ENCODE measurements at regions not wholly inside any gene's neighbourhood (a gene's known extent, or its start where the extent isn't known, plus 50 kb on each side); places are given as distances from the start of the nearest gene placed in this dataset.

DNA sequence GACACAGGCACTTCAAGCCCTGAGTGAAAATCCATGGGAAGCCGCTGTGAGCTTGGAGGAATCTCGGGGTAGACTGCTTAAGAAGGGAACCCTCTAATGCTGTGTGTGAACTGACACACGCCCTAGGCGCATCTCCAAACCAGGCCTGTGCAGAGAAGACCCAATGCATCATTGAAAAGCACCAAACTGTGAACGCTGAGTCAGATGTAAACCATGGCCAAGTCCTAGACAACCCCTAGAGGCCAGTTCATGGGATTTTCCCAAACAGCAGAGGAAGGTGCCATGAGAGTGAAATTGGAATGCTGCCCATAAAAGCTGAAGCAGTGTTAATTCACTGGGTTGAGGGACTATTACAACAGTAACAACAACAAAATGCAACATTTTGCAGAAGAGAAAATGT, 296.5 kb downstream of the SMOC2 start:
- DNase-seq, result no peak

DNA sequence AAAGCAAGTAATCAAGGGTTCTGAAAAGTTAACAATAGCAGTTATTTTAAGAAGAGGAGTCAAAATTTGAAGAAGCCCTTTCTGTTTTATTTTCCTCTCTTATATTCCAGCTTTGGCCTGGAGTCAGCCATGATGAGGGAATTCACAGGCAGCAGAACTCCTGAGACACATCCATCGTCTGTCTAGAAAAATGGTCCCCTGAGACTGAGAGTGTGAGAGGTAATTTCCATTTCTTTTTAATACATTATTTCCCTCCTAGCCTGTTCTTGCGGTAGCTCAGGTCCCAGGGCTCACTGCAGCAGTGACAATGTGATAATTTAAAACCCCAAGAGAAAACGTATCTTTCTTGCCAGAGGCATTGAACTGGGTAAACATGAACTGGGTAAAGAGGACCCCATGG, 296.0 kb downstream of the SMOC2 start:
- DNase-seq, result no peak

DNA sequence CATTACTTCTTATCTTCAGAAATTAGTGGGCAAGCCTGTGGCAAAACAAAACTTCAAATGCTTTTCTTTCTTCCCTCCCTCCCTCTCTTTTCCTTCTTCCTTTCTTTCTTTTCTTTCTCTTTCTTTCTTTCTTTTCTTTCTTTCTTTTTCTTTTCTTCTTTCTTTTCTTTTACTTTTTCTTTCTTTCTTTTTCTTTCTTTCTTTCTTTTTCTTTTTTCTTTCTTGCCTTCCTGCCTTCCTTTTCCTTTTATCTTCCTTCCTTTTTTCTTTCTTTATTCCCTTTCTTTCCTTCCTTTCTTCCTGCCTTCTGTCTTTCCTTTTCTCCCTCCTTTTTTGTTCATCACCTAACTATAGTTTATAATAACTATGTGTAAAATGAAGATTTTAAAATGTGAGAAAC, 295.1 kb downstream of the SMOC2 start:
- DNase-seq, result no peak

DNA sequence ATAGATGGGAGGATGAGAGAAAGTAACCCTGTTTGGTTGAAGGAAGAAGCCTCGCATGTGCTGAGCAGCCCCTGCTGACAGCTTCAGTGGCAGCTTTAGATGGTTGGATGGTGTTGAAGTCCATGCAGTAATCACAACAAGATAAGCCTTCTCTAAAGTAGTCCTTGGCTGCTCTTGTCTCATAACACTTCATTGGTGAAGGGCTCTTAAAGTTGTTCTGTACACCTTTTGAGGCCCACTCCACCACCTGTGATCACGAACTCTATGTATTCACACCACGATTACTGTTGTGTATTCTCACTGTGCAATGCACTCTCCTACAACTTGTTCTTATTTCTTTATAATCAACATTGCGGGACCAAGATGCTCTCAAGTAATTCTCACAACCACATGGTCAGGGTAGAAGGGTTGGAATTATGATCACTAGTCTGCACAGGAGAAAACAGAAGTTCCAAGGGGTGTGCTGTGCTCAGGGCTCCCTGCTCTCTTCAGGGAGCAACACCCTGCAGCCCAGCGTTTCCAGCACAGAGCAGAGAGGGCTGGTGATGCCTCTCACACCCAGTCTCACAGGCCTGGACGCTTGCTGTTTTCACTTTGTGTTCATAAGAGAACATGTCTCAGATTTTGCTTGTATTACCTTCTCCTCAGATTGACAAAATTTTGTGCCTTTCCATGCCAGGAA, 294.4 kb downstream of the SMOC2 start:
- no peak for DNase-seq

DNA sequence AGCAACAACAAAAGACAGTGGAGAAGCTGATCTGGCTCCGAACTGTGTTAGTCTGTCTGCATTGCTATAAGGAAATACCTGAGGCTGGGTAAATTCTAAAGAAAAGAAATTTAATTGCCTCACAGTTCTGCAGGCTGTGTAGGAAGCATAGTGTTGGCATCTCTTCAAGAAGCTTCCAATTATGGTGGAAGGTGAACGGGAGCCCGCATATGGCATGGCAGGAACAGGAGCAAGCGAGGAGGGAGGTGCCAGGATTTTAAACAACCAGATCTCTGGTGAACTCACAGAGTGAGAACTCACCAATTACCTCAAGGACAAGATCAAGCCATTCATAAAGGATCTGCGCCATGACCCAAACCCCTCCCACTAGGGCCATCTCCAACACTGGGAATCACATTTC, 293.5 kb downstream of the SMOC2 start:
- no peak for DNase-seq

DNA sequence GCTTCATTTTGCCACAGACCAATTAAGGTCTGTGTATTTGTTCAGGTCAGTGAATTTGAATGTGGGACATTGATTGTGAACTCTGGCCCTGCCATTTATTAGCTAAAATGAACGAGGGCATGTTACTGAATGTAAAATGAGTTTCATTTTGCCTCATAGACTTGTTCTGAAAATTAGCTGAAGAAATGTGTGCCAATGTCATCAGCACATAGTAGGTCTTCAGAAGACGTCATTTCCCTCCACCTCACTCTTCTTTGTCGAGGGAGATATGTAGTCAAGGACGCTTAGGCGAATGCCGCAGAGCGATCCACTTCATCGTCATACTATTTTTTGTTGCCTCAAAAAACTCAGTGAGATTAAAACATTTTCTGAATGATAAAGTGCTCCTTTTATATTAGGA, 291.7 kb downstream of the SMOC2 start:
- DNase-seq, result no peak

DNA sequence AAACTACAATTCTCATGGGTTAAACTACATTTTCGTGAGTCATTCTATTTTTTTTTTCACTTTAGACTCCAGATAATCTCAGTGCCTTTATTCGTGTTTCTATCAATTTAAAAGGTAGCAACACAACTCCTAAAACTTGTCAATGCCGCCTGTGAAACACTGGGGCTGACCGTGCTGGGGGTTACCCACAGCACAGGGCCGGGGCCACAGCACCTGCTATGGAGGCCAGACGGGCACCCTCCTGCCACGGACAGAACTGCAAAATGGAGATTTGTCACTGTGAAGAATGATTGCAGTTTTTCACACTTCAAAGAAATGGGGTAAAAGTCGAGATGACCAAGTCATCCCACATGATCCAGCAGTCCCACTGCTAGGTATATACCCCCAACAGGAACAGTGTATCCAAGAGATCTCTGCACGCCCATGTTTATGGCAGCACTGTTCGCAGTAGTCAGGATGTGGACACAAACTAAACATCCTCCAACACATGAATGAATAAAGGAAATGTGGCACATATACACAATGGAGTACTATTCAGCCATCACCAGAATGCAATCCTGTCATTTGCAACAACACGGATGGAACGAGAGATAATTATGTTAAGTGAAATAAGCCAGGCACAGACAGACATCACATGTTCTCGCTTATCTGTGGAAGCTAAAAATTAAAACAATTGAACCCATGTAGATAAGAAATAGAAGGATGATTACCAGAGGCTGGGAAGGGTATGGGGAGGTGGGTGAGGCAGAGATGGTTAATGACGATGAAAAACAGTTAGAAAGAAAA, 290.1 kb downstream of the SMOC2 start:
- DNase-seq, result no peak

DNA sequence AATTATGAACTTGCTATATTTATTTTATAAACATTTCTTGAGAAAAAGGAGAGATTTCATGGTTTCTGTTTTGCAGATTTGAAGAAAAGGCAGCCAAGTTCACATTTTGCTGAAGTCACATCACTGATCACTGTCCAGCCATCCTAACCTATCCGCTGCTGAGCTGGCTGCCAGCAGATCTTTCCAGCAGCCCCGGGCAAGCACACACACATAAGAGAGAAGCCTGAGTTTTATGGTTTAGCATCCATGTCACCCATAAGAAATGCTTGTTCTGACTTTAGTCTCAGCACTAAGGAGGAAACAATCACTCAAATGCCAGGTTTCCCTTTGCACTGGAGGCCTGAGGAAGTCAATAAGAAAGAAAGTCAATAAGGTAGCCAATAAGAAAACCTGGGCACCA, 287.1 kb downstream of the SMOC2 start:
- no peak for DNase-seq

DNA sequence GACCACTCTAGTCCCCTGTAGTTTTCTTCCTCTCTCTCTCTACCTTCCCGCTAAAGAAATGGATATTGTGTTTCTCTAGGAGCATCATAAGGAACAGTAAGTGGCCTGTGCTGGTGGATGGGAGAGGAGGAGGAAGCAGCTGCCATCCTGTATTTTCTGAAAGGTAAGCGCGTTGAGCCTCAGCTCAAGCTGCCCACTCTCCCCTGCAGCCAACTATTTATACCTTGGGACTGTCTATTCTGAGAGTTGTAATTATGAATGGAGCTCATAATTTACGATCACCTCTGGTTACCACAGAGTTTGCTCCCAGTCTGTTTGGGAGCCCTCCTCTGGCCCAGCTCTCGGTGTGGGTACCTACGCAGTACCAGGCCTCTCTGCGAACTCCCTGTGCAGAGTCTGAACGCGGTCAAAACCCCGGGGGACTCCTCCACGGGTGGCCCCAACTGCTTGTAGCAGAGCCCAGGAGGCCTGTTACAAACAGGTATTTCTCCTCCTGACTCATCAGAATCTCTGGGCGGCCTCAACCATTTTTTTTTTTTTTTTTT, 285.4 kb downstream of the SMOC2 start:
- DNase-seq, result no peak

DNA sequence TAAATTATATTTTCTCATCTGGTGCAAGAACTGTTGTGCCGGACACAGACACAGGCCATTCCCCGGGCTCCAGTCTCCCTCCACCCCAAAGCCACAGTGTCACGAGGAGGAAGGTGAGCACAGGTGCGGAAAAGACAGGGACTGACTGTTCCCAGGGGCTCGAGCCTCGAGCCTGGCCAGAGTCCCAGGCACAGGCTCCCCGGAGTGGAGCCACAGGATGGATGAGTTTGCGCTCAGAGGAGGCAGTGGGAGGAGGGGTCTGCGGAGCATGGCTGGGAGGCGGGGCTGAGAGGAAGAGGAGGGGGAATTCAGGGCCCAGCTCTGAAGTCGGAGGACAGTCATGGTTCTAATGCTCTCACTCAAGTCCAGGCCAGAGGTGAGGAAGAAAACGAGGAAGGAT, 284.8 kb downstream of the SMOC2 start:
- no peak for DNase-seq

DNA sequence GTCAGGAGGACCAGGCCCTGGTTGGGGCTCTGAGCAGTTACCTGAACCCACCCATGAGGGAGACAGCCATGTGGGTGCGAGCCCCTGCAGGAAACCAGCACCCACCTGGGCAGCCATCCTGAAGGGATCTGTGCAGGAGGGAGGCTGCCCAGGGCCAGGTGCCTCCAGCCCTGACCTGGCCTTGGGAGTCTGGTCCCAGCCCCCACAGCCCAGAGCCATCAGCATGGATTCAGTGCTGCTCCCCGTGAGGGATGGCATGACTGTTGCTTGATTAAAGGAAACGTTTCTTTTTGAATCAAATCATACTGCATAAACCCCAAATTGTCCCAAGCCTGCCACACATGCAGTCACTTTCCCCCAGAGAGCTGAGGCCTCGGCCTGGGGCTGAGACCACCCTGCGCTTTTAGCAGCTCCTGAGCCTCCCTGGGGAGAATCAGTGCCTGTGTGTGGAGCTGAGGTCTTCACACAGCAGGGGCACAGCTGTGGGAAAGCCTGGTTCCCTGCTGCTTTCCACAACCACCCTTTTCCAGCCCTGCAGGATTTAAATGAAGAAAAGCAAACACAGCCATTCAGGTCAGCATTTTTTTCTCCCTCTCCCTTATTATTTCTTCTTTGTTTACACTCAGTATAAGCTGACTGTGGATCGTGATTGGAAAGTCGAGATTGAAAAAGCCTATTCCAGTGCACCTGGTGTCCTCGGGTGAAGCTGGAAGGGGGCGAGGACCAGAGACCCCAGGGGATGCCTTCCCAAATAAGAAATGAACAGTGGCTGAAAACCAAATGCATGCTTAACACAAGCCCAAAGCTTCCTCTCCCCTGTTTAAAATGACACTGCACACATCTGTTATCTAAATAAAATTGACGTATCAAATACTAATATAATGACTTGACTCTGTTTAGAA, 283.9 kb downstream of the SMOC2 start:
- no peak for DNase-seq

DNA sequence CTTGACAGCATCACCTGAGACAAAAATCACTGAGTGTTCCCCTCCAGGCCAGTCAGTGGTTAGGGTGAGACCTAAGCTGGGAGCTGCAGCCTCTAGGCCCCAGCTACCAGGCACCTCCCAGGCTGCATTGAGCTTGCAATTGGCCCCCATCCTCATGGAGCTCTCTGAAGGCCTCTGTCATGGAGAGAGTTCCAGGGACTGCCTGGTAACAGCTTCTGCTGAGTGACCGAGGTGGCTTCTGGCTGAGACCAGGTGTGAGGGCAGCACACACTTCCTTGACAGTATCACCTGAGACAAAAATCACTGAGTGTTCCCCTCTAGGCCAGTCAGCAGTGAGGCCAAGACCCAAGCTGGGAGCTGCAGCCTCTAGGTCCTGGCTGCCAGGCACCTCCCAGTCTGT, 283.0 kb downstream of the SMOC2 start:
- DNase-seq, result no peak

DNA sequence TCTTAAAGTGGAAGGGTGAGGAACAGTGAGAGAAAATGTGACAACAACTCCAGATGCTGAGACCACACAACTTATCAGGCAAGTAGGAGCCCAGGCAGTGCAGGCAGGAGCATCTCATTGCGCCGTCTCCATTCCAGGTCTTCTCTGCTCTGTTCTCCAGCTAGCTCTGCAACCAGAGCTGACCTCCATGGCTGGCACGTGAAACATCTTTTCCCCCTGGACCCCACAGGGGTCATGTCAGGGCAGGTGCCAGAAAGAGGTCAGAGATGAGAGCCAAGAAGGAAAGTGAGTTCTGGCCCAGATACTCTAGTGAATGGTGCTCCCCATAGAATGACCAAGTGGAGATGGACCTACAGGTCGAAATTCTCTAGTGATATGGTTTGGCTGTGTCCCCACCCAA, 281.4 kb downstream of the SMOC2 start:
- DNase-seq, result no peak

DNA sequence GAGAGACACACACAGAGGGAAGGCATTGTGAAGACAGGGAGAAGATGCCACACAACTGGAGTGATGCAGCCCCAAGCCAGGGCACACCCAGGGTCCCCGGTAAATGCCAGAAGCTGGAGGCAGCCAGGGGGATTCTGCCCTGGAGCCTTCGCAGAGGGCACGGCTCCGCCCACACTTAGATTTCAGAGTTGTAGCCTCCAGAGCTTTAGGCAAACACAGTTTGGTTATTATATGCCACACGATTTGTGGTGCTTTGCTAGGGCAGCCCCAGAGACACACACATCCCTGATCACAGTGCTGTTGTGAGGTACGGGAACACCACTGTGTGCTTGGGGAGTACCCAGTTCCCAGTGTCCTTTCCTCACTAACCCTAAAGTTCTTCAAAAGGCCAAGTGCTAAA, 280.6 kb downstream of the SMOC2 start:
- DNase-seq, result no peak

DNA sequence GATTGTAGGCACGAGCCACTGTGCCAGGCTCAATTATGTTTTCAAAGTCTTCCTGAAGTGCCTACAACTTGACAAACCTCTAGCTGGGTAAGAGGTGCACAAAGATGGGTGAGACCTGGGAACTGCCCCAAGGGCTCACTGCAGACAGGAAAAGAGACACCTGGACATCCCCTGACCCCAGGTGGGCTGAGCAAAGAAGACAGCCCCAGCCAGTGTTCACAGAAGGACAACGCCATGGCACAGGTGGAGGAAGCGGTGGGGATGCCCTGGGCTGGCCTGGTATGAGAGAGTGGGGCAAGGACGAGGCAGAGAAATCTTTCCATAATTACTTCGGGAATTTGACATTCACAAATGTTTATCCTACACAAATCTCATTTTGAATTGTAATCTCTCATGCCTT, 278.9 kb downstream of the SMOC2 start:
- DNase-seq, result no peak

DNA sequence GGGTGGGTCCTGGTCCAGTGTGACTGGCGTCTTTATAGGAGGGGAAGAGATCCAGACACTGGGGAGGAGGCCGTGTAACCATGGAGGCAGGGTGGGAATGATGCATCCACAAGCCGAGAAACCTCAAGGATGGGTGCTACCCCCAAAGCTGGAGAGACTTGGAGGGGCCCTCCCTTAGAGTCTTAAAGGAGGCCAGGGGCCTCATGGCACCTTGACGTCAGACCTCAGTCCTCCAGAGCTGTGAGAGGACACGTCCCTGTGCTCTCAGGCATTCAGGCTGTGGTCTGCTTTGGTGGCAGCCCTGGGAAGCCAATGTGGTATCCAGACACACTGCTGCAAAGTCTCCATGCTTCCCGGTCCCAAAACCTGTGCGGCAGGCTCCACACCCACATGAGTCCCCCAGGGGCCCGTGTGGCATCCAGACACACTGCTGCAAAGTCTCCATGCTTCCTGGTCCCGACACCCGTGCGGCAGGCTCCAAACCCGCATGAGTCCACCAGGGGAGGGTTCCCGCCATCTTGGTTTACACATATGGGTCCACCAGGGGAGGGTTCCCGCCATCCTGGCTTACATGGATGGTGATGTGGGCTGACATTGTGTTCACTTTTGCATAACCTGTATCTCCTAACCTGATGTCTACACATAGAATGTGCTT, 278.0 kb downstream of the SMOC2 start:
- DNase-seq, result no peak

Measured in stimulated activated CD4-positive, alpha-beta T cell treated with anti-CD3 and anti-CD28 coated beads, Interleukin-12 subunit alpha, Interleukin-12 subunit beta, amount 100 ng/mL, for 4 hours (primary cell).